ENCODE measurements at regions not wholly inside any gene's neighbourhood (a gene's known extent, or its start where the extent isn't known, plus 50 kb on each side); places are given as distances from the start of the nearest gene placed in this dataset.

- TF ChIP-seq CTCF (IDR thresholded peaks at IDR 0.05; ENCODE audit: low read depth, low read length) (no peak), POLR2A (IDR thresholded peaks at IDR 0.05; ENCODE audit: extremely low read depth, insufficient read length) (no peak), MAX (IDR thresholded peaks at IDR 0.05; ENCODE audit: low read depth, low read length) (no peak)
Observed at GRCh38 chr6:61538801-61539200, 747.2 kb downstream of the KHDRBS2 start.
